GM18499 (cell line): ENCODE measurements at regions not wholly inside any gene's neighbourhood (a gene's known extent, or its start where the extent isn't known, plus 50 kb on each side); places are given as distances from the start of the nearest gene placed in this dataset.
"Not testable (repeated sequence)": the region's sequence is repeated elsewhere in the genome, so short reads cannot be mapped to it uniquely, and the experiment has no call there.

Experiments used
- ATAC-seq: cut with Tn5 transposase; IDR thresholded peaks from one replicate; pipeline ENCODE4 v1.9.1; 2021; ENCODE audit warnings: moderate number of reproducible peaks; ENCODE audit not compliant: insufficient read depth, unreplicated experiment

DNA sequence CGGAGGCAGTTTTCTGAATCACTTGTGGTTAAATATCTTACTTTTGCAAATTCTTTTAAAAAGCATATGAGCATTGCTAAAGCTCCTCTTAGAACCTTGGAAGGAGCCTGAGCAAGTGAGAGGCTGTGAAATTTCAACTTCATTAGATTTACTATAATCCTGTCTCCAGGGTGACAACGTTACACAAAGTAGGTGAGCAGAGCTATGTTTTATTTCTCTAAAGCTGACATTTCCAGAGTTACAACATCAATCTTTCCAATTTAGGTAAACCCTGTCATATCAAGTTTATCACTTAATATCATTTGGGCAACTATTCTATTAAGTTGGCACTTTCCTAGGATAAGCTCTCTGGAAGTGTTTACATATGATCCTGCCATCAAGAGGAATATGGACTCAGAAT lies 544.9 kb upstream of the CBLB start:
- ATAC-seq = no peak

DNA sequence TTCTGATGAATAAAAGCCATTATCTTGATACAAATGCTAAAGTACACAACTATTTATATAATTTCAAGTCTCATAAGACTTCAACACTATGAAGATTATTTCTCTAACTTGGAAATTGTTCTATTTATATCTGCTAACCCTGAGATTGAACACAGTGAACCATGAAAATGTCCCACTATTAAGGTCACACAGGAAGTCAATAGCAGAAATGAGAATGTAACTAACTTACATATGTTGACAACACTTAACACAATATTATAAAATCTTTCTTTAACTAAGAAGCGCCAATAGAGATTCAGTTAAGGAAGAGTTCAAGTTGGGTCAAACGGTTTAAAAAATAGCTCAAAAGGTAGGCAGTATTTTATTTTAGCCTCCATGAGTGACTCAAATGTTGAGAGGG lies 551.8 kb upstream of the CBLB start:
- ATAC-seq = no peak

DNA sequence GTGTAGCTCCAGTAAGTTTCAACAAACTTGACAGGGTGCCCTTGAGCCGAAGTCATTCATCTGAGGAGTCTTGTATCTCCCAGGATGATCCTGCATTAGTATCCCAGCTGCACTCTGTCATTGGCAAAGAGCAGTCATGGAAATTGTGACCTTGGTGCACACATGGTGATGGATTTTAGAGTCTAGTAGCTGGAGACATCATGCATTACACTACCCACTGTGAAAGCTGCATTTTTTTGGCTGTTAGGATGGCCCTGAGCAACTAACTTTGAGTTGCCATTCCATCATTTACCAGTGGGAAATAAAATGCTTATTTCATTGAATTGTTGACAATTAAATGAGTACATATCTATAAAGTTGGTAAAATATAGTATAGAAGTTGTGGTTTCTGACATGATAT lies 552.6 kb upstream of the CBLB start:
- no peak for ATAC-seq

DNA sequence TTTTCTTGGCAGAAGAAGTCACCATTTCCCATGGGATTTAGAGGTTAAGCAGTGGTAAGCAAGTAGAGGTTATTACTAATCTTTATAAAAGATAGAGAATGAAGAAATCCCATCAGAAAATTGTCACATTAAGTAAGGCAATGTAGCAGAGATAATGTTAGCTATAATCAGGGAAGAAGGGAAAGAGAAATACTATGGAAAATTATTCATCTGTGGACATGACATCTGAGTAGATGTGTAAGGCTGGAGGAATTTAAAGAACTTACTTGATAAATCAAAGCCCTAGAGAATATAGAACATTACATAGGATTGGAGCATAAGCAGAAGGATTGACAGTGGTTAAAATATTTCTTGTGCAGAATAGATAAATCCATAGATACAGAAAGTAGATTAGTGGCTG lies 553.1 kb upstream of the CBLB start:
- ATAC-seq = no peak

DNA sequence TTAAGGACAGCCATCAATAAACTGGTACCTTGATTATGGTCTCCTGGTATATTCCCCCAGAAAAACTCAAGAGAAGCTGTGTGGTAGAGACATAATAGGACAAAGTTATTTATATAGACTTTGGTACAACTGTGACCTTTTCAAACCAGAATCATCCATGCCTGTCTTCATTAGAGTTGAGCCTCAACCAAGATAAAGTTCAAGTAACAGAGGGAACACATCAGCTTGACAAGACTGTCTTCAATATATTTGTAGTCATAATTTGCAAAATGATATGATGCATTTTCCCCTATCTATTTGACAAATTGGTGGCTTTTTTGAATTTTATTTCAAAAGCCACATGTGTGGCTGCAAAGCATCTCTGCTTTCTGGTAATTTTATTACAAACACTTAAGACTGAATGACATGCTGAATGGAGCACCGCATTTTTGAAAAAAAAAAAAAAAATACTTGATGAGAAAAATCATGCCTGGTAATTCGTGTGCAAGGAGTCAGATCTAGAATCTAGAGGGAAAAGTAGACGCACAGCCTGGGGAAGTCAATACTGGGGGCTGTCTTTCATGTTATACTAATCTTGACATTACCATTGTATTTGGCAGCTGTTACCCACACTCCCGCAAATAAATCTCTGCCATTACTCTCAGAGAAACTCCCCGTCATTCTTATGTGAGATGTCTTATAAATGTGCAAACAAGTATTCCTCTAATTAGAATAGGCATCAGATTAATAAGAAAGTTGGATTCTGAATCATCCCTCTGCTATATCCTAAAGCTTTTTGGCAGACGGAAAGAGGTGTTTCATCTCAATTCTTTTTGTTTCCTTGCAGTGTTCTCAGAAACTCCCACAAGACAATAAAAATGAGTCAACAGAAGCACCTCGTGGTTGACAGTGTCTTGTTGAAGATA lies 554.8 kb upstream of the CBLB start:
- no peak for ATAC-seq

DNA sequence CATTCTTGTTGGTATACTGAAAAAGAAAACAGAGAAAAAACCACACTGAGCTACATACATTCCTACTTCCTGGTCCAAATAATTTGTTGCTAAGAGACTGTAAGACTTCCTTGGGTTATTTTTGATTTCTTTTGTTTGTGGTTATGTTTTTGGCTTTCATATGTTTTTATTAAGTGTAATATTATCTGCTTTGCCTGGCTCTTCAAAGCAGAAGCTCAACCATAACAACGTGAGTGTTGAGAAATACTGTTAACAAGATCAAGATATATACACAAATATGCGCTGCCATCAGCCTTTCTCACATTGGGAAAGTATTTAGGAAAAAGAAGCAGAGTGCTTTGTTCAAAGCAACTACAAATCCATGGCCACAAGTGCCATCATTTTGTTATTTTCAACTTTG lies 556.2 kb upstream of the CBLB start:
- ATAC-seq = no peak

DNA sequence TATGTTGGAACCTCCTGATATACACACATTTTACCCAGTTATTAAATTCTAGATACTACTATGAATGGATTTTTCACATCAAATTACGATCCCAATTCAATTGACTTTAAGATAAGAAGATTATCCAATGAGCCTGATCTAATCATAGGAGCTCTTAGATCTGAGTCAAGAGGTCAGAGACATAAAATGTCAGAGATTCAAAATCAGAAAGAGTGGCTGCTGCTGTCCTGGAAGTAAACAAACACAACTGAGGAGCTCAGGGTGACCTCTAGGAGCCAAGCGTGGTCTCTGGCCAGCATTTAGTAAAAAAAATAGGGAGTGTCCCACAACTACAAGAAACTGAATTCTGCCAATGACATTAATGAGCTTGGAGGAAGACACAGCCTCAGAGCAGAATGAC lies 557.1 kb upstream of the CBLB start:
- ATAC-seq = no peak

DNA sequence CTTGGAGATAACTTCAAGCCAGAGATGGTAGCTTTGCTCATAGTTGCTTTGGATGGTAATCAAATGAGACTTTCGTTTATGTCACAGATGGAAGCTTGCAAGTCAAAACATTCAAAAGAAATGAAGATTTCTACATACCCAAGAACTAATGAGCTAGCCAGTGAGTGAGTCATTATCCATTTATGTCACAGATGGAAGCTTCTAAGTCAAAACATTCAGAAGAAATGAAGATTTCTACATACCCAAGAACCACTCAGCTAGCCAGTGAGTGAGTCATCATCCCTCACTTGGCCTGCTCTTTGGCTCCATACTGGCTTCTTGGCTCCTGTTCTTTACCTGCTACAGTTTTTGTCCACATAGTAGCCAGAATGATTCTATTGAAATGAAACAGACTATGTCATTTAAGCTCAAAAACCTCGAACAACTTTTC lies 559.8 kb upstream of the CBLB start:
- ATAC-seq = no peak

DNA sequence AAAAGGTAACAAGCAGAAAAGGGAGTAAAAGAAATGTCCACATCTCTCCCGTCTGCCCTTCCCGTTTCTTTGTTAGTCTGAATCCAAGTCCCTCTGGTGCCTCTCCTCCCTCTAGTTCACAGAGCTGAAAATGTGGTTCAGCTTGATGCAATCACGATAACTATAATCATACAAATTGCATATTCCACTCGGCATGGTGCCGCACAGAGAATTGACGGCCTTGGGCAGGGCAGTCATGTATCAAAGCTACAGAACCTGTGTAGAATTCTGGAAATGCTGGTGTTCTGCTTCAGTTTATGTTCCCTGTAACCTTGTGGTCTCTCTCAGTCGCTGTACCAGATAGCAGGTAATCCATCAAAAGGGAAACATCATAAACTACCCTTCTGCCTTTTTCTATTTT lies 562.9 kb upstream of the CBLB start:
- no peak for ATAC-seq

DNA sequence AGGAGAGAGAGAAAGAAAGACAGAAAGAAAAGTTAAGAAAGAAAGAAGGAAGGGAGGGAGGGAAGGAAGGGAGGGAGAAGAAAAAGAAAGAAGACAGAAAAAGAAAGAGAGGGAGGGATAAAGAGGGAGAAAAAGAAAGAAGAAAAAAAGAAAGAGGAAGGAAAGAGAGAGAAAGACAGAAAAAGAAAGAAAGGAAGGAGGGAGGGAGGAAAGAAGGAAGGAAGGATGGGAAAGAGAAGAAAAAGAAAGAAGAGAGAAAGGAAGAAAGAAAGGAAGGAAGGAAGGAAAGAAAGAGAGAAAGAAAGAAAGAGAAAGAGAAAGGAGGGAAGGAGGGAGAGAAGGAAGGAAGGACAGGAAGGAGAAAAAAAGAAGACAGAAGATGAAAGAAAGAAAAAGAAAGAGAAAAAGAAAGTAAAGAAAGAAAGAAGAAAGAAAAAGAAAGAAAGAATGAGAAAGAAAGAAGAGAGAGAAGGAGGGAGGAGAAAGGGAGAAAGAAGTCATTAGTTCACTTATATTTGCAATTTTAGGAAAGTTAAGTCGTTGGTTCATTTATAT lies 567.2 kb upstream of the CBLB start:
- no peak for ATAC-seq

DNA sequence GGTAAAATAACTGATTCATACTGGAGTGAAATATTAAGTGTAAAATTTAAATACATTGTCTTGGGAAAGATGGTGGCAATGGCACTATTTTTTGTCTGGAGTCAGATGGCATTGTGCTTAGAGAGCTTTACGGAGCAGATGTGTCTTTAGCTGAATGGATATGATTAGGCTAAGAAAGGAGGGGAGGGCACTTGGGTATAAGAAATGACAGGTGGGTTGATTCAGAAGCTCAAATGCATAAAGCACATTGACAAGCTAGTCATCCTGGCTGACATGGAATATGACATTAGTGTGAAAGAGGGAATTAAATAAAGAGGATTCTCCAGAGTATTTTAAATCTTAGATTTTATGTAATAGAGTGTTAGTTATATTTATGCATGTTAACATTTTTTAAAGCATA lies 570.1 kb upstream of the CBLB start:
- ATAC-seq = no peak

DNA sequence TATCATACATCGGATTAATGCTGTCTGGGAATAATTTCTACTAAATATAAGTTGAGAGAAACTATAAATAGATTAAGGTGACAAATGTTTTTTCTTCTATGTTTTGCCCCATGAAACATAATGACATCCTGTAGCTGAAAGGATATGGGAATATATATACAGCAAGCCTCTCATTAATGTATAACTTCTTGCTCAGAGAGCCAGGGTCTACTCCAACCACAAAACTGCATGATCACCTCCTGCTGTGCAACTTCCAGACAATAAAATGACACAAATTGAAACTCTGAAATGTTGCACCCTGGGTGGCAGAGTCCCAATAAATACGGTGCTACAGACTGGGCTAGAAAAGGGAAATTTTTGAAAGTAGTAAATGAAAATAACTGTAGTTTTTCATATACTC lies 571.9 kb upstream of the CBLB start:
- ATAC-seq = no peak

DNA sequence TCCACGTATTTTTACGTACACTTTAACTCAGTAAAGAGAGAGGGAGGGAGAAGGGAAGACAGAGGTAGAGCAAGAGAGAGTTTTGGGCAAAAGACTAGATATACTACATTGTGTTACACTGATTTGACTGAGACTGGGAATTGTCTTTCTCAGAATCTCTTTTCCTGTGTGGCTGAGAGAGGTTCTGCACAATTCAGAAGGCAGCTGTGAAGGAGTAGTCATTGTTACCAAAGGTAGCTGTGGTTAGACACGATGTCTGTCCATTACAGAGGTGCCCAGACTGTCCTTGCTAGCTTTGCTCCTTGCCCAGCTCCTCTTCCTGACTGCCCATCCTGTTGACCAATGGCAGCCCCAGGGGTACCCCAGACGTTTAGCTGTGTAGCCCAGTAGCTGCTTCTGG lies 577.5 kb upstream of the CBLB start:
- no peak for ATAC-seq

DNA sequence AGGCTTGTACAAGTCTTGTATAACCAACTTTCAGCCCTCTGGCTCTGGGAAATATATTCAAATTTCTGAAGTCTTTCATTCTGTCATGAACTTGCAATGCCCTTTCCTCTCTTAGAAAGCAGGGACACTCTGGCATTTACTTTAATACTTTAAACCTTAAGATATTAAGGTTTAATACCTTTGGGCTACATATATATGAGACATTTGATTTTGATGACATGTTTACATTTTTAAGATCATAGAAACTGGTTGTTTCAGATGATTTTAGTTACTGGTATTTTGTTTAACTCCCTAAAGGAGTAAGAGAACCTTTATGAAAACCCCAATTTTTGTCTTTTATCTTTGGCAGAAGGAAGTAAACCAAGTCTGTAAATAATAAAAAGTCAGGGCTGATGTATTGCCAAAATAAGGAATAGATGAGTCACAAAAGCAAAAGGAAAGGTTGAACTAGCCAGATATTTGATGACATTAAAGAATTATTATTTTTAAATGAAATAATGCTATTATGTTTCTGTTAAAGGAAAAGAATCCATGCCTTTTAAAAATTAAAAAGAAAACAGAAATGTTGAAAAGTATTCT lies 579.0 kb upstream of the CBLB start:
- no peak for ATAC-seq

DNA sequence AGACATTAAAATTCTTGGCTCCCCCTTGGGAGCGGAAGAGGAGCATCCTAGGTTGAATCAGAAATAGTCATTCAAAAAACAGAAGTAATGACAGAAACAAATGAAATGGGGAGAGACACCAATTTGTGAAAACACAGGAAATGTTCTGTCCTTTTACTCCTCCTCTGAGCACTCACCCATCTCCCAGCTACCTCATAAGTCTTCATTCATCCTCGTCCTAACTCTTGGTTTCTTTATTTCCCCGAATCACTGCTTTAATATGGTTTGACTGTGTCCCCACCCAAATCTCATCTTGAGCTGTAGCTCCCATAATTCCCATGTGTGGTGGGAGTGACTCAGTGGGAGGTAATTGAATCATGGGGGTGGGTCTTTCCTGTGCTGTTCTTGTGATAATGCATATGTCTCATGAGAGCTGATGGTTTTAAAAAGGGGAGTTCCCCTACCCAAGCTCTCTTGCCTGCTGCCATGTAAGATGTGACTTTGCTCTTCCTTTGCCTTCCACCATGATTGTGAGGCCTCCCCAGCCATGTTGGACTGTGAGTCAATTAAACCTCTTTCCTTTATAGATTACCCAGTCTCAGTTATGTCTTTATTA lies 579.7 kb upstream of the CBLB start:
- not testable (repeated sequence) for ATAC-seq

DNA sequence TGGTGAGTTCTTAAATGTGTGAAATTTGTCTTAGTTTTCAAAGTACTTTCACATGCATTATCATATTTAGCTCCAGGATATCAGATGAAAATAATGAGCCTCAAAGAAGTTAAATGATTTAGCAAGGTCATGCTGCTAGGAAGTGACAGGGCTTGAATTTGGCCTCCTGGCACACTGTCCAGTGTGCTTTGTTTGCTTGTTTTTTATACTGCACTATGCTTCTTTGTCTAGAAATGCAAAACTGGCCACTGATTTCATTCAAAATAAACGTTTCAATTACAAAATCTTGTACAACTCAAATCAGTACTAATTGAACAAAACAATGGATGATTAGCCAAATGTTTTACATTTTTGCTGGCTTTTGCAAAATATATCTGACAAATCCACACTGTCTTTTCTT lies 583.3 kb upstream of the CBLB start:
- no peak for ATAC-seq

DNA sequence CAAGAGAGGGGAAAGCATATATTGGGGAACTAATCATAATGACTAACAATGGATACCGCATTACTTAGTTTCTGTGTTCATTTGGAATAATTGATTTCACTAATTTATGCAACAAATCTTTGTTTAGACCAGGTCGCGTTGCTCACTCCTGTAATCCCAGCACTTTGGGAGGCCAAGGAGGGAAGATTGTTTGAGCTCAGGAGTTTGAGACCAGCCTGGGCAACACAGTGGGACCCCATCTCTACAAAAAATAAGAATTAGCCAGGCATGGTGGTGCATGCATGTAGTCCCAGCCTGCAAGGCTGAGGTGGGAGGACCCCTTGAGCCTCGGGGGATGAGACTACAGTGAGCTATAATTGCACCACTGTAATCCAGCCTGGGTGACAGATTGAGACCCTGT lies 585.7 kb upstream of the CBLB start:
- no peak for ATAC-seq

DNA sequence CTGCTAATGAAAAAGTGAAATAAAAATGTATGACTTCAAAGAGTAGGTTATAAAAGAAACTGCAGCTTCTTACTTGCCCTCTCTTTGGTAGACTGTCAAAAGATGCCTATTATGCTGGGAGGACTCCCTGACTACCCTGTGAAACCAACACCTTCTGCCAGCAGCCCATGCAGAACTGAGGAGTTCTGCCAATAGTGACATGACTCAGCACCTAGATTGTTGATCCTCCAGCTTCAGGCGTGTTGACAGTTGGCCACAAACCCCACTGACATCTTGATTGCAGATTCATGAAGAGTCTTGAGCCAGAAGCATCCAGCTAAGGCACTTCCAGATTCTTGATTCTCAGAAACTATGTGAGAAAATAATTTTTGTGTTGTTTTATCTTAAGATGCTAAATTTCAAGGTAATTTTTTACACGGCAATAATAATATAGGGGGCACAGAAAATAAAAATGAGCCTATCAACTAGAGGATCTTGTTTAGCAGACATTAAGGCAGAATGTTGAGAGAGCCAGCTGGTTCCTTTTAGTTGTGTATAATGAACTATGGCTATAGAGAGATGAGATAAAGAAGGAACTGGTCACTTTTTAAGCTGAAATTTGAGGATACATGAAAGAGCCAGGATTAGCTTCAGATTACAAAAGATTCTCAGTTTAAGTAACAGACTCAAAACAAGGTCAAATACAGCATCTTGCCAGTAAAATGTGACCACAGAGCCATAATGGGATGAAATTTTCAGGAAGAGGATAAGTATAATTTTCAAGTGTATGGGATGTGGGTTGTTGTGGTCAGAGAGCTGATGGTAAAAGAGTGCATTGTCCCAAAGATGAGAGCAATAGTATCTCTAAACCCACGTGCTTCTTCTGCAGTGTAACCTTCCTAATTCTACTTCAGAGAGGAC lies 588.7 kb upstream of the CBLB start:
- peak; percentile 95 for ATAC-seq

DNA sequence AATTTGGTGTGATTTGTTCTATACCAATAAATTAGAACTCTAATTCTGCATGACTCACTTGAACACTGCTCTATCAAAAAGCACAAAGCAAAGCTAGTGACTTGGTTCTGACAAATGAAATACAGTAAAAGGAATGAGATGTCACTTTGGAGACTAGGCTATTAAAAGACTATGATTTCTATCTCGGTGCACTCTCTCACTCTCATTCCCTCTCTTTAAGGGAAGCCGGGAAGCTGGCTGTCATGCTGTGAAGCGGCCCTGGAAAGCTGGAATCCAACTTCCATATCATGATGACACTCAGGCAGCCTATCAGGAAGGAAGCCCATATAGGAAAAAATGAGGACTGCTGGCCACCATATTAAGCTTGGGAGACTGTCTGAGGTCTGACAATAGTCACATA lies 590.1 kb upstream of the CBLB start:
- no peak for ATAC-seq

DNA sequence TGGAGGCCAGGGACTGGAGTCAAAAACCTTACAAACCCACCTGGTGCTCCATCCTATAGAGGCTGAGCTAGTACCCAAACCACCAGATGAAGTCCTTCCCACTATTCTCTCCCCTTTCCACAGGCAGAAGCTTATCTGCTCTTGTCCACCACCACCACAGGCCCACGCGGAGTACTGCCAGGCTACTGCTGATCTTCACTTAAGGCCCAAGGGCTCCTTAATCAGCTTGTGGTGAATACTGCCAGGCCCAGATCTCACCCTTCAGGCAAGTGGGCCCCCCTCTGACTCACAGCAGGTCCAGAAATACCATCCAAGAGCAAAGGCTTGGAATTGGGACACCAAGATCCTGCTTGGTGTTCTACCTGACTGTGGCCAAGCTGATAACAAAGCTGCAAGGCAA lies 598.1 kb upstream of the CBLB start:
- ATAC-seq = no peak
